BE2C (cell line): ENCODE measurements at regions not wholly inside any gene's neighbourhood (a gene's known extent, or its start where the extent isn't known, plus 50 kb on each side); places are given as distances from the start of the nearest gene placed in this dataset.

Experiments used
- DNase-seq: peaks from one replicate; pipeline ENCODE4 v3.0.0-alpha.2; 2020
- H3K27me3 ChIP-seq: fragments of 250-450 bp; sonication (Bioruptor Pico); 2 replicates; pipeline ENCODE4 v1.5.1; 2020; ENCODE audit warnings: mild to moderate bottlenecking
- H3K36me3 ChIP-seq: fragments of 250-450 bp; sonication (Bioruptor Pico); 2 replicates; pipeline ENCODE4 v1.5.1; 2020; ENCODE audit warnings: mild to moderate bottlenecking
- H3K4me1 ChIP-seq: fragments of 250-450 bp; sonication (Bioruptor Pico); 2 replicates; pipeline ENCODE4 v1.5.1; 2020
- H3K4me3 ChIP-seq: 2 replicates; pipeline ENCODE4 v1.5.1; 2011; ENCODE audit warnings: low read depth, low read length
- H3K9me3 ChIP-seq: fragments of 250-450 bp; sonication (Bioruptor Pico); 2 replicates; pipeline ENCODE4 v1.5.1; 2020
- TF ChIP-seq, protein P1 (sequence below): IDR thresholded peaks from 2 replicates; pipeline ENCODE4 v1.5.1; 2012; ENCODE audit warnings: mild to moderate bottlenecking, low read depth, low read length

DNA sequence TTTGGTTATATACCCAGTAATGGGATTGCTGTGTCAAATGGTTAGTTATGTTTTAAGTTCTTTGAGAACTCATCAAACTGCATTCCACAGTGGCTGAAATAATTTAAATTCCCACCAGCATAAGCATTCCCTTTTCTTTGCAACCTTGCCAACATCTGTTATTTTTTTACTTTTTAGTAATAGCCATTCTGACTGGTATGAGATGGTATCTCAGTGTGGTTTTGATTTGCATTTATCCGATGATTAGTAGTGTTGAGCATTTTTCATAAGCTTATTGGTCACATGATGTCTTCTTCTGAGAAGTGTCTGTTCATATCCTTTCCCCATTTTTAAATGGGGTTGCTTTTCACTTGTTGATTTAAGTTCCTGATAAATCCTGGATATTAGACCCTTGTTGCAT lies 435.7 kb upstream of the RIOK2 start:
- Histone ChIP-seq H3K4me1 (no peaks in the 10 kb centered on the region), H3K4me3 (no peak overlapping the region), H3K27me3 (no peaks in the 10 kb centered on the region), H3K9me3 (0 out of 2 replicates have a peak, but pooled peaks cover 3% of the 10 kb centered on the region), H3K36me3 (no peaks in the 10 kb centered on the region)
- DNase-seq: no peak
- TF ChIP-seq, protein P1, sequence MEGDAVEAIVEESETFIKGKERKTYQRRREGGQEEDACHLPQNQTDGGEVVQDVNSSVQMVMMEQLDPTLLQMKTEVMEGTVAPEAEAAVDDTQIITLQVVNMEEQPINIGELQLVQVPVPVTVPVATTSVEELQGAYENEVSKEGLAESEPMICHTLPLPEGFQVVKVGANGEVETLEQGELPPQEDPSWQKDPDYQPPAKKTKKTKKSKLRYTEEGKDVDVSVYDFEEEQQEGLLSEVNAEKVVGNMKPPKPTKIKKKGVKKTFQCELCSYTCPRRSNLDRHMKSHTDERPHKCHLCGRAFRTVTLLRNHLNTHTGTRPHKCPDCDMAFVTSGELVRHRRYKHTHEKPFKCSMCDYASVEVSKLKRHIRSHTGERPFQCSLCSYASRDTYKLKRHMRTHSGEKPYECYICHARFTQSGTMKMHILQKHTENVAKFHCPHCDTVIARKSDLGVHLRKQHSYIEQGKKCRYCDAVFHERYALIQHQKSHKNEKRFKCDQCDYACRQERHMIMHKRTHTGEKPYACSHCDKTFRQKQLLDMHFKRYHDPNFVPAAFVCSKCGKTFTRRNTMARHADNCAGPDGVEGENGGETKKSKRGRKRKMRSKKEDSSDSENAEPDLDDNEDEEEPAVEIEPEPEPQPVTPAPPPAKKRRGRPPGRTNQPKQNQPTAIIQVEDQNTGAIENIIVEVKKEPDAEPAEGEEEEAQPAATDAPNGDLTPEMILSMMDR: no peak

DNA sequence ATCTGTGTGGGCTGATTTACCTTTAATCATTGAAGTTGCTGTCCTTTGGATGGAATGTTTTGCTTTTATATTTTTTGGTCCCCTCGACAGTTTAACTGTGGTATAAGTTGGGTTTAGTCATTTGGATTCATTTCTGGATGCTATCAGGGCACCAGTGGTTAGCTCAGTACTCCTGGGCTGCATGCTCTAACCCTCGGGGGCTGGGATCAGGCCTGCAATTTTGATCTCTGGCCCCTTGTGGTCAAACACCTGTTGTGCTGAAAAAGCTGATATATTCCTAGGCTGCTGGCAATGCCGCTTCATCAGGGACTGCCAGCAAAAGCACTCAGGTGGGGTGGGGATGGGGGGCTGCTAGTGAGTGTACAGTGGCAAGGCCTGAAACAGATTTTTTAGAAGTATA lies 440.4 kb upstream of the RIOK2 start:
- H3K4me1 ChIP-seq: no peaks in the 10 kb centered on the region
- no peaks in the 10 kb centered on the region for H3K36me3 ChIP-seq
- DNase-seq: no peak
- H3K9me3 ChIP-seq: no peaks in the 10 kb centered on the region
- TF ChIP-seq, protein P1: no peak
- H3K4me3 ChIP-seq: no peak overlapping the region
- no peaks in the 10 kb centered on the region for H3K27me3 ChIP-seq

DNA sequence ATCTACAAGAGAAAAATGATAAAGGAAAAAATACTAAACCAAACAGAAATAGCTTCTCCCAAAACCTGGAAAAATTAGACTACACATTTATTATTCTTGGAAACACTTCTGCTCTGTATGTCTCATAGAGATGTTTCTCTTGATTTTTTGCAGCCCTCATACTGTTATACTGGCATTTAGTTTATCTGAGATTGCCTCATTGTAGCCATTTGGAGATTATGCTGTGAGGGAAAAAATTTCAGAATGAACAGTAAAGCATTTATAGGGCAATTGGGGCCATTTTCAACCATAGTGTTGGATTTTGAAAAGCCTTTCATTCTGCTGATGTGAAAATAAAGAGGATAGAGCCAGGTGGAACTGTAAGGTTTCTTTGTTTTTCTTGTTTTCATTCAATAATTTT lies 441.8 kb upstream of the RIOK2 start:
- TF ChIP-seq, protein P1: no peak
- no peaks in the 10 kb centered on the region for H3K27me3 ChIP-seq
- H3K36me3 ChIP-seq: no peaks in the 10 kb centered on the region
- no peaks in the 10 kb centered on the region for H3K4me1 ChIP-seq
- H3K4me3 ChIP-seq: no peak overlapping the region
- H3K9me3 ChIP-seq: no peaks in the 10 kb centered on the region
- DNase-seq: no peak

DNA sequence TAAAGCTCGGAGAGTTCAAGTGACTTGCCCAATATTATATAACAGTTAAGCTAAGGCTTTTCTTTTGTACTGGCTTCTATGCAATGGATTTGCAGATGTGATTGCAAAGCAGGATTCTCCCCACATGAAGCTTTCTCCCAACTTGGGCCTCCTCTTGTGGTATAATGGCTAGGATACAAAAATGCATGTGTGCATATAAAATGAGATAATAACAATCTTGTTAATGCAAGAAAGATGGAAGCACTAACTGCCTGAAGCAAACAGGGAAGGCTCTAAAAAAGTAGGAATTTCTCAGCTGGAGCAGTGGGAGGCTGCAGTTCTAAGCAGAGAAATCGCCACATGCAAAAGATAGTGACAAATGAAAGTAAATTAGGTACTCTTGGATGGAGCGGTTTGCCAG lies 444.2 kb upstream of the RIOK2 start:
- H3K9me3 ChIP-seq: no peaks in the 10 kb centered on the region
- DNase-seq: no peak
- H3K36me3 ChIP-seq: no peaks in the 10 kb centered on the region; the same call in 1 of the 2 replicates
- no peaks in the 10 kb centered on the region for H3K27me3 ChIP-seq
- TF ChIP-seq, protein P1: no peak
- H3K4me1 ChIP-seq: no peaks in the 10 kb centered on the region
- H3K4me3 ChIP-seq: no peak overlapping the region

- Histone ChIP-seq H3K36me3 (no peaks in the 10 kb centered on the region; the same call in 1 of the 2 replicates), H3K9me3 (no peaks in the 10 kb centered on the region), H3K4me1 (no peaks in the 10 kb centered on the region), H3K27me3 (no peaks in the 10 kb centered on the region), H3K4me3 (no peak overlapping the region)
- no peak for DNase-seq
- TF ChIP-seq, protein P1: no peak
Observed at GRCh38 chr5:97628031-97628430, 445.0 kb upstream of the RIOK2 start.

GRCh38 chr5:97628807-97629206 lies 445.8 kb upstream of the RIOK2 start:
- Histone ChIP-seq H3K27me3 (no peaks in the 10 kb centered on the region), H3K36me3 (no peaks in the 10 kb centered on the region; the same call in 1 of the 2 replicates), H3K4me1 (no peaks in the 10 kb centered on the region), H3K4me3 (no peak overlapping the region), H3K9me3 (no peaks in the 10 kb centered on the region)
- TF ChIP-seq, protein P1: no peak
- DNase-seq: no peak
